GM23338 (cell line): ENCODE measurements at regions not wholly inside any gene's neighbourhood (a gene's known extent, or its start where the extent isn't known, plus 50 kb on each side); places are given as distances from the start of the nearest gene placed in this dataset.

Source experiments
- ATAC-seq: fragments of 200-7000 bp; cut with Tn5 transposase; 3 replicates; pipeline ENCODE4 v1.9.1; 2020
- DNase-seq: peaks from one replicate; pipeline ENCODE4 v3.0.0-alpha.2; 2015; ENCODE audit warnings: low spot score
- H2AFZ ChIP-seq: fragments of 200-600 bp; sonication (generic); 2 replicates; pipeline ENCODE4 v1.8.0; 2016; ENCODE audit warnings: antibody characterized with exemption, mild to moderate bottlenecking, moderate library complexity
- H3F3A ChIP-seq: fragments of 200-600 bp; sonication (generic); replicated peaks from 2 replicates; pipeline ENCODE4 v1.8.0; 2017; ENCODE audit warnings: antibody characterized with exemption, mixed run types, low read depth
- H3K27ac ChIP-seq: fragments of 200-600 bp; sonication (generic); 2 replicates; pipeline ENCODE4 v1.6.1; 2016; ENCODE audit warnings: low read depth
- H3K27me3 ChIP-seq: fragments of 200-600 bp; sonication (generic); 2 replicates; pipeline ENCODE4 v1.8.0; 2016; ENCODE audit warnings: mild to moderate bottlenecking, mixed run types, moderate library complexity; ENCODE audit not compliant: insufficient read depth
- H3K36me3 ChIP-seq: fragments of 200-600 bp; sonication (generic); 2 replicates; pipeline ENCODE4 v1.8.0; 2016; ENCODE audit warnings: mild to moderate bottlenecking; ENCODE audit not compliant: insufficient read depth
- H3K4me1 ChIP-seq: fragments of 200-600 bp; sonication (generic); 2 replicates; pipeline ENCODE4 v1.8.0; 2016; ENCODE audit warnings: mild to moderate bottlenecking, moderate library complexity; ENCODE audit not compliant: insufficient read depth
- H3K4me2 ChIP-seq: fragments of 200-600 bp; sonication (generic); 2 replicates; pipeline ENCODE4 v1.7.1; 2017; ENCODE audit warnings: mixed run types
- H3K4me3 ChIP-seq: fragments of 200-600 bp; sonication (generic); 2 replicates; pipeline ENCODE4 v1.6.1; 2016; ENCODE audit warnings: mixed run types
- H3K79me2 ChIP-seq: fragments of 200-600 bp; sonication (generic); replicated peaks from 2 replicates; pipeline ENCODE4 v1.8.0; 2017; ENCODE audit warnings: mild to moderate bottlenecking; ENCODE audit not compliant: insufficient read depth
- H3K9me2 ChIP-seq: fragments of 200-600 bp; sonication (generic); 2 replicates; pipeline ENCODE4 v1.8.0; 2017; ENCODE audit not compliant: insufficient read depth
- H4K20me1 ChIP-seq: fragments of 200-600 bp; sonication (generic); replicated peaks from 2 replicates; pipeline ENCODE4 v1.8.0; 2017; ENCODE audit warnings: mild to moderate bottlenecking; ENCODE audit not compliant: insufficient read depth
- H3K27ac Mint-ChIP-seq: 2 replicates; pipeline ENCODE4 v1.8.0; 2020; ENCODE audit warnings: inconsistent platforms, mild to moderate bottlenecking, moderate library complexity, mixed read lengths
- H3K27me3 Mint-ChIP-seq: 3 replicates; pipeline ENCODE4 v1.8.0; 2022; ENCODE audit warnings: low read depth, mild to moderate bottlenecking, moderate library complexity, mixed read lengths, inconsistent platforms; ENCODE audit not compliant: insufficient read depth, poor library complexity
- H3K36me3 Mint-ChIP-seq: 3 replicates; pipeline ENCODE4 v1.8.0; 2021; ENCODE audit warnings: low read depth, mild to moderate bottlenecking, inconsistent platforms, moderate library complexity, mixed read lengths
- H3K4me1 Mint-ChIP-seq: 3 replicates; pipeline ENCODE4 v1.8.0; 2020; ENCODE audit warnings: mild to moderate bottlenecking, inconsistent platforms, mixed read lengths
- H3K4me3 Mint-ChIP-seq: 3 replicates; pipeline ENCODE4 v1.8.0; 2021; ENCODE audit warnings: moderate library complexity, mild to moderate bottlenecking, inconsistent platforms, mixed read lengths
- H3K9me3 Mint-ChIP-seq: 3 replicates; pipeline ENCODE4 v1.8.0; 2020; ENCODE audit warnings: moderate library complexity, mild to moderate bottlenecking, inconsistent platforms, mixed read lengths
- CREB1 ChIP-seq: fragments of 250-450 bp; sonication (Bioruptor Pico); IDR thresholded peaks from 2 replicates; pipeline ENCODE4 v1.5.0; 2020; ENCODE audit warnings: low read depth, mild to moderate bottlenecking, moderate library complexity
- CTCF ChIP-seq, 2 experiments: fragments of 200-600 bp in 1 of 2; sonication (generic) in 1 of 2; conservative IDR thresholded peaks; 2 replicates each; pipeline versions ENCODE4 v1.5.1 to v1.6.1; 2016 to 2017; ENCODE audit warnings: antibody characterized with exemption in 2 of 2, low read depth in 2 of 2, mild to moderate bottlenecking in 2 of 2, moderate library complexity in 1 of 2
- EZH2 ChIP-seq: fragments of 200-600 bp; sonication (generic); IDR thresholded peaks from one replicate; pipeline ENCODE4 v1.8.0; 2017; ENCODE audit warnings: antibody characterized with exemption, mild to moderate bottlenecking, low read depth; ENCODE audit not compliant: unreplicated experiment
- EZH2phosphoT487 ChIP-seq: fragments of 200-600 bp; sonication (generic); IDR thresholded peaks from one replicate; pipeline ENCODE4 v1.8.1; 2018; ENCODE audit warnings: antibody characterized with exemption; ENCODE audit not compliant: unreplicated experiment
- JUNB ChIP-seq: IDR thresholded peaks from one replicate; pipeline ENCODE4 v1.6.1; 2016; ENCODE audit warnings: antibody characterized with exemption; ENCODE audit not compliant: unreplicated experiment
- NANOG ChIP-seq: IDR thresholded peaks from 2 replicates; pipeline ENCODE4 v1.6.1; 2016; ENCODE audit warnings: antibody characterized with exemption, borderline replicate concordance
- POLR2AphosphoS5 ChIP-seq: IDR thresholded peaks from 2 replicates; pipeline ENCODE4 v1.6.1; 2016; ENCODE audit warnings: antibody characterized with exemption, low read depth
- STAT1 ChIP-seq: IDR thresholded peaks from one replicate; pipeline ENCODE4 v1.6.1; 2016; ENCODE audit warnings: antibody characterized with exemption; ENCODE audit not compliant: unreplicated experiment
- ZNF114 ChIP-seq: fragments of 250-450 bp; sonication (Bioruptor Pico); IDR thresholded peaks from 2 replicates; pipeline ENCODE4 v1.5.0; 2020; ENCODE audit warnings: mild to moderate bottlenecking, moderate library complexity
- ZNF331 ChIP-seq: fragments of 250-450 bp; sonication (Bioruptor Pico); IDR thresholded peaks from 2 replicates; pipeline ENCODE4 v1.5.0; 2020; ENCODE audit warnings: low read depth, mild to moderate bottlenecking, moderate library complexity
- ZNF462 ChIP-seq: fragments of 250-450 bp; sonication (Bioruptor Pico); IDR thresholded peaks from 2 replicates; pipeline ENCODE4 v1.5.0; 2020; ENCODE audit warnings: mild to moderate bottlenecking, moderate library complexity
- TF ChIP-seq, protein P1 (sequence below): IDR thresholded peaks from one replicate; pipeline ENCODE4 v1.6.1; 2018; ENCODE audit warnings: antibody characterized with exemption; ENCODE audit not compliant: unreplicated experiment
- TF ChIP-seq, protein P2 (sequence below): IDR thresholded peaks from 2 replicates; pipeline ENCODE4 v1.6.1; 2016; ENCODE audit warnings: antibody characterized with exemption

- no peak overlapping the region for H3K4me3 ChIP-seq
- TF ChIP-seq CTCF (conservative IDR thresholded peaks at IDR 0.05; ENCODE audit: low read depth in 2 of 2) (no peak), ZNF331 (CRISPR knock-in tag) (no peak), POLR2AphosphoS5 (no peak), ZNF114 (CRISPR knock-in tag) (no peak), ZNF462 (no peak), EZH2phosphoT487 (no peak), JUNB (no peak), EZH2 (no peak), STAT1 (no peak), CREB1 (CRISPR knock-in tag) (no peak), NANOG (no peak)
- TF ChIP-seq, protein P1, sequence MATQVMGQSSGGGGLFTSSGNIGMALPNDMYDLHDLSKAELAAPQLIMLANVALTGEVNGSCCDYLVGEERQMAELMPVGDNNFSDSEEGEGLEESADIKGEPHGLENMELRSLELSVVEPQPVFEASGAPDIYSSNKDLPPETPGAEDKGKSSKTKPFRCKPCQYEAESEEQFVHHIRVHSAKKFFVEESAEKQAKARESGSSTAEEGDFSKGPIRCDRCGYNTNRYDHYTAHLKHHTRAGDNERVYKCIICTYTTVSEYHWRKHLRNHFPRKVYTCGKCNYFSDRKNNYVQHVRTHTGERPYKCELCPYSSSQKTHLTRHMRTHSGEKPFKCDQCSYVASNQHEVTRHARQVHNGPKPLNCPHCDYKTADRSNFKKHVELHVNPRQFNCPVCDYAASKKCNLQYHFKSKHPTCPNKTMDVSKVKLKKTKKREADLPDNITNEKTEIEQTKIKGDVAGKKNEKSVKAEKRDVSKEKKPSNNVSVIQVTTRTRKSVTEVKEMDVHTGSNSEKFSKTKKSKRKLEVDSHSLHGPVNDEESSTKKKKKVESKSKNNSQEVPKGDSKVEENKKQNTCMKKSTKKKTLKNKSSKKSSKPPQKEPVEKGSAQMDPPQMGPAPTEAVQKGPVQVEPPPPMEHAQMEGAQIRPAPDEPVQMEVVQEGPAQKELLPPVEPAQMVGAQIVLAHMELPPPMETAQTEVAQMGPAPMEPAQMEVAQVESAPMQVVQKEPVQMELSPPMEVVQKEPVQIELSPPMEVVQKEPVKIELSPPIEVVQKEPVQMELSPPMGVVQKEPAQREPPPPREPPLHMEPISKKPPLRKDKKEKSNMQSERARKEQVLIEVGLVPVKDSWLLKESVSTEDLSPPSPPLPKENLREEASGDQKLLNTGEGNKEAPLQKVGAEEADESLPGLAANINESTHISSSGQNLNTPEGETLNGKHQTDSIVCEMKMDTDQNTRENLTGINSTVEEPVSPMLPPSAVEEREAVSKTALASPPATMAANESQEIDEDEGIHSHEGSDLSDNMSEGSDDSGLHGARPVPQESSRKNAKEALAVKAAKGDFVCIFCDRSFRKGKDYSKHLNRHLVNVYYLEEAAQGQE: no peak
- TF ChIP-seq, protein P2, sequence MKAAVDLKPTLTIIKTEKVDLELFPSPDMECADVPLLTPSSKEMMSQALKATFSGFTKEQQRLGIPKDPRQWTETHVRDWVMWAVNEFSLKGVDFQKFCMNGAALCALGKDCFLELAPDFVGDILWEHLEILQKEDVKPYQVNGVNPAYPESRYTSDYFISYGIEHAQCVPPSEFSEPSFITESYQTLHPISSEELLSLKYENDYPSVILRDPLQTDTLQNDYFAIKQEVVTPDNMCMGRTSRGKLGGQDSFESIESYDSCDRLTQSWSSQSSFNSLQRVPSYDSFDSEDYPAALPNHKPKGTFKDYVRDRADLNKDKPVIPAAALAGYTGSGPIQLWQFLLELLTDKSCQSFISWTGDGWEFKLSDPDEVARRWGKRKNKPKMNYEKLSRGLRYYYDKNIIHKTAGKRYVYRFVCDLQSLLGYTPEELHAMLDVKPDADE: no peak
- peaks cover 2% of the 10 kb centered on the region for H3K27me3 Mint-ChIP-seq
- H4K20me1 ChIP-seq: no peaks in the 10 kb centered on the region
- H3K27ac ChIP-seq: no peak overlapping the region
- H3K36me3 Mint-ChIP-seq: peaks cover 15% of the 10 kb centered on the region
- no peaks in the 10 kb centered on the region for H3K27me3 ChIP-seq
- no peak overlapping the region for H3K27ac Mint-ChIP-seq
- ATAC-seq (no peak), DNase-seq (no peak)
- no peak overlapping the region; the same call in 1 of the 2 replicates for H2AFZ ChIP-seq
- no peaks in the 10 kb centered on the region for H3F3A ChIP-seq
- no peaks in the 10 kb centered on the region for H3K79me2 ChIP-seq
- peaks cover 17% of the 10 kb centered on the region for H3K9me3 Mint-ChIP-seq
- no peaks in the 10 kb centered on the region for H3K9me2 ChIP-seq
- H3K4me1 ChIP-seq: no peaks in the 10 kb centered on the region
- H3K36me3 ChIP-seq: no peaks in the 10 kb centered on the region
- H3K4me1 Mint-ChIP-seq: no peaks in the 10 kb centered on the region
- H3K4me2 ChIP-seq: no peak overlapping the region
- H3K4me3 Mint-ChIP-seq: no peak overlapping the region
Measured at GRCh38 chr5:90050103-90050502, 359.5 kb downstream of the CETN3 start.
